SU-DHL-6 (cell line): ENCODE measurements at regions not wholly inside any gene's neighbourhood (a gene's known extent, or its start where the extent isn't known, plus 50 kb on each side); places are given as distances from the start of the nearest gene placed in this dataset.

Source experiments
- H2AFZ ChIP-seq: fragments of 200-600 bp; sonication (generic); 2 replicates; pipeline ENCODE4 v1.6.1; 2014; ENCODE audit warnings: low read depth, mild to moderate bottlenecking, moderate library complexity, mixed read lengths, antibody characterized with exemption, low read length; ENCODE audit not compliant: severe bottlenecking
- H3F3A ChIP-seq: fragments of 200-600 bp; shearing (Covaris generic); 2 replicates; pipeline ENCODE4 v1.6.0; 2016; ENCODE audit warnings: antibody characterized with exemption, mild to moderate bottlenecking; ENCODE audit not compliant: insufficient read depth
- H3K27ac ChIP-seq: fragments of 200-600 bp; sonication (generic); 2 replicates; pipeline ENCODE4 v1.5.1; 2016; ENCODE audit warnings: low read depth, mild to moderate bottlenecking, low read length, moderate library complexity, mixed read lengths
- H3K27me3 ChIP-seq: fragments of 200-600 bp; sonication (generic), shearing (Covaris generic); 2 replicates; pipeline ENCODE4 v1.6.0; 2014; ENCODE audit warnings: mild to moderate bottlenecking, low read length
- H3K36me3 ChIP-seq: fragments of 200-600 bp; sonication (generic); 2 replicates; pipeline ENCODE4 v1.6.1; 2014; ENCODE audit warnings: mild to moderate bottlenecking, low read length, mixed read lengths
- H3K4me2 ChIP-seq: fragments of 300-600, 200-600 bp; shearing (Covaris generic), sonication (generic); 2 replicates; pipeline ENCODE4 v1.6.0; 2014; ENCODE audit warnings: low read length, low read depth, mild to moderate bottlenecking; ENCODE audit not compliant: poor library complexity, severe bottlenecking
- H3K4me3 ChIP-seq: fragments of 200-600 bp; sonication (generic); 2 replicates; pipeline ENCODE4 v1.5.1; 2014; ENCODE audit warnings: antibody characterized with exemption, low read length, mild to moderate bottlenecking, mixed read lengths; ENCODE audit not compliant: insufficient read depth, poor library complexity, severe bottlenecking
- H3K79me2 ChIP-seq: fragments of 200-600 bp; sonication (generic); 2 replicates; pipeline ENCODE4 v1.6.1; 2014; ENCODE audit warnings: mild to moderate bottlenecking, low read length, moderate library complexity; ENCODE audit not compliant: insufficient read depth
- H3K9ac ChIP-seq: fragments of 200-600 bp; sonication (generic); 2 replicates; pipeline ENCODE4 v1.7.0; 2014; ENCODE audit warnings: mild to moderate bottlenecking, low read length
- H3K9me2 ChIP-seq: fragments of 200-600 bp; sonication (generic); replicated peaks from 2 replicates; pipeline ENCODE4 v1.6.1; 2014; ENCODE audit warnings: low read length; ENCODE audit not compliant: insufficient read depth
- H3K9me3 ChIP-seq: fragments of 200-600 bp; sonication (generic); 2 replicates; pipeline ENCODE4 v1.6.1; 2014; ENCODE audit warnings: low read length, mixed read lengths; ENCODE audit not compliant: insufficient read depth
- H4K20me1 ChIP-seq: fragments of 200-600 bp; sonication (generic); 2 replicates; pipeline ENCODE4 v1.6.1; 2014; ENCODE audit warnings: low read depth, mild to moderate bottlenecking, antibody characterized with exemption, low read length, moderate library complexity, mixed read lengths
- CTCF ChIP-seq: fragments of 200-600 bp; sonication (generic); IDR thresholded peaks from one replicate; pipeline ENCODE4 v1.5.1; 2017; ENCODE audit warnings: antibody characterized with exemption, mild to moderate bottlenecking, low read length, moderate library complexity; ENCODE audit not compliant: insufficient read depth, poor library complexity, severe bottlenecking
- EZH2phosphoT487 ChIP-seq: fragments of 200-600 bp; sonication (generic), shearing (Covaris generic); conservative IDR thresholded peaks from 2 replicates; pipeline ENCODE4 v1.6.1; 2018; ENCODE audit warnings: mild to moderate bottlenecking, antibody characterized with exemption, low read length, moderate library complexity, mixed read lengths

DNA sequence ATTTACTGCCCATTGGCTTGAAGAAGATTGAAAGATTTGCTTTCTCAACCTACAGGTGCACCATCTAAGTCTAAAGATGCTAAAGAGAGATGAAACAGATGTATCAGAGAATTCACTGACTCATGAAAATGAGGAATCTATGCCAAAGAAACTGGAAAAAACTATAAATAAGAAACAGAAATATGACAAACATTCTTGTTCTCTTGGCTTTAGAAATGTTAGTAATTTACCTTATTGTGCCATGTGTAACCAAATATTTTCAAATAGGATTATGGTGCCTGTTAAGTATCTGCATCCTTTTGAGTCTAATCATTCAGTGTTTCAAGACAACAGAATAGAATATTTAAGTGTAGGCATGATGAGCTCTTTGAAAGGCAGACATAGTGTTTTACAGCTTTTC is 271.5 kb downstream of the MEX3B start:
- no peaks in the 10 kb centered on the region for H3K9me3 ChIP-seq
- H3K9ac ChIP-seq = no peak overlapping the region
- no peak overlapping the region for H2AFZ ChIP-seq
- no peaks in the 10 kb centered on the region for H4K20me1 ChIP-seq
- no peaks in the 10 kb centered on the region for H3K36me3 ChIP-seq
- H3K9me2 ChIP-seq = no peaks in the 10 kb centered on the region
- H3K4me2 ChIP-seq = no peak overlapping the region
- TF ChIP-seq EZH2phosphoT487 = no peak
- TF ChIP-seq CTCF = no peak
- no peak overlapping the region for H3K4me3 ChIP-seq
- H3K79me2 ChIP-seq = no peaks in the 10 kb centered on the region
- H3K27me3 ChIP-seq = no peaks in the 10 kb centered on the region
- no peaks in the 10 kb centered on the region for H3F3A ChIP-seq
- H3K27ac ChIP-seq = no peak overlapping the region

DNA sequence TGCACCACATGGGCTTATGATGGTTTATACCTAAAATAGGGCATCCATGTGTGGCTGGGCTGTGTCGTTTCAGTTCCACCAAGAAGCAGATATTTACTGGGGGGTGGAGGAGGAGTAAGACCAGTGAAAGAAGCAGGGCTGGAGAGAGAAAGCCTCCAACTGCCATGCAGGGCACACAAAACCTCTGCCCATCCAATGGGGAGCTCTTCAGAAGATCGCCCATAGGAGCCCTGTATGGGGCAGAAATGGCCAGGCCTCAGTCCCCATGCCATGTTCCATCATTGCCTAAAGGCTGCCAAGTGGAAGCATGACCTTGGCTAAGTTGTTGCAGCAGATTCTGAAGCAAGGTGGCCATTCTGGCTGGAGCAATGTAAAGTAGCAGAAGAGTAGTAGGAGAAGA is 277.0 kb downstream of the MEX3B start:
- no peaks in the 10 kb centered on the region for H3K36me3 ChIP-seq
- no peak overlapping the region for H3K9ac ChIP-seq
- H3K4me2 ChIP-seq = no peak overlapping the region
- no peak overlapping the region for H2AFZ ChIP-seq
- H3K9me2 ChIP-seq = no peaks in the 10 kb centered on the region
- no peaks in the 10 kb centered on the region for H3K9me3 ChIP-seq
- H3K27me3 ChIP-seq = no peaks in the 10 kb centered on the region
- H3F3A ChIP-seq = no peaks in the 10 kb centered on the region
- no peak overlapping the region for H3K4me3 ChIP-seq
- TF ChIP-seq CTCF (no peak), EZH2phosphoT487 (no peak)
- H3K27ac ChIP-seq = no peak overlapping the region
- no peaks in the 10 kb centered on the region for H4K20me1 ChIP-seq
- no peaks in the 10 kb centered on the region for H3K79me2 ChIP-seq

GRCh38 chr15:81766829-81767475 is 278.9 kb downstream of the MEX3B start:
- no peak overlapping the region for H3K4me2 ChIP-seq

More at GRCh38 chr15:81766829-81767475, 278.9 kb downstream of the MEX3B start:
- no peaks in the 10 kb centered on the region for H4K20me1 ChIP-seq
- no peak overlapping the region for H3K9ac ChIP-seq
- no peaks in the 10 kb centered on the region for H3K27me3 ChIP-seq
- no peaks in the 10 kb centered on the region for H3F3A ChIP-seq
- H3K27ac ChIP-seq = no peak overlapping the region
- H3K36me3 ChIP-seq = no peaks in the 10 kb centered on the region
- H3K4me3 ChIP-seq = no peak overlapping the region
- H2AFZ ChIP-seq = no peak overlapping the region
- H3K79me2 ChIP-seq = no peaks in the 10 kb centered on the region
- no peaks in the 10 kb centered on the region for H3K9me3 ChIP-seq
- no peak for TF ChIP-seq EZH2phosphoT487
- no peak for TF ChIP-seq CTCF
- no peaks in the 10 kb centered on the region for H3K9me2 ChIP-seq
